AG04450 (cell line): ENCODE measurements at regions not wholly inside any gene's neighbourhood (a gene's known extent, or its start where the extent isn't known, plus 50 kb on each side); places are given as distances from the start of the nearest gene placed in this dataset.

Experiments used
- CTCF ChIA-PET: fragments of 300-600, 350-600 bp; formaldehyde crosslinking; extraction: SDS; loops from one replicate; lab custom pipeline; 2022; ENCODE audit warnings: antibody characterized with exemption, inconsistent platforms; lab: Charles Lee
- POLR2A ChIA-PET: fragments of 350-600 bp; formaldehyde crosslinking; extraction: SDS; loops from one replicate; lab custom pipeline; 2021; ENCODE audit warnings: antibody characterized with exemption, inconsistent platforms; lab: Yijun Ruan, JAX
- DNase-seq: peaks from one replicate; pipeline ENCODE4 v3.0.0-alpha.2; 2011; ENCODE audit warnings: low read depth, low spot score
- H3K27ac ChIP-seq: one replicate; pipeline ENCODE4 v1.5.1; 2012; ENCODE audit warnings: low read depth, low read length, control low read depth
- H3K27me3 ChIP-seq: one replicate; pipeline ENCODE4 v1.6.0; 2012; ENCODE audit warnings: low read length; ENCODE audit not compliant: control insufficient read depth, insufficient read depth
- H3K4me3 ChIP-seq: 2 replicates; pipeline ENCODE4 v1.5.1; 2011; ENCODE audit warnings: mild to moderate bottlenecking, low read depth, low read length, control low read depth
- H3K9me3 ChIP-seq: 2 replicates; pipeline ENCODE4 v1.5.1; 2012; ENCODE audit warnings: low read length; ENCODE audit not compliant: control insufficient read depth, insufficient read depth
- CTCF ChIP-seq: IDR thresholded peaks from 2 replicates; pipeline ENCODE4 v1.5.1; 2011; ENCODE audit warnings: low read depth, low read length, control low read depth, inconsistent platforms

GRCh38 chr10:59087486-59087885, 89.0 kb upstream of the PHYHIPL start:
- ChIA-PET POLR2A (no interaction called here), CTCF (no interaction called here)
- DNase-seq = no peak
- Histone ChIP-seq H3K27me3 (no peaks in the 10 kb centered on the region), H3K27ac (no peak overlapping the region), H3K4me3 (no peak overlapping the region), H3K9me3 (no peaks in the 10 kb centered on the region)
- TF ChIP-seq CTCF = no peak

- POLR2A ChIA-PET = no interaction called here
- TF ChIP-seq CTCF = no peak
- CTCF ChIA-PET = no interaction called here
Measured at GRCh38 chr10:59088912-59089573, 87.4 kb upstream of the PHYHIPL start.

GRCh38 chr10:59090817-59091622, 85.4 kb upstream of the PHYHIPL start:
- ChIA-PET CTCF (interaction anchor here (1.6 kb wide), 1 partner anchor 89 kb away, joined by 4 read pairs; no protein-coding TSS in a partner anchor), POLR2A (no interaction called here)
- no peak overlapping the region for H3K27ac ChIP-seq
- no peak for DNase-seq
- H3K9me3 ChIP-seq = no peaks in the 10 kb centered on the region
- no peak for TF ChIP-seq CTCF
- H3K4me3 ChIP-seq = no peak overlapping the region
- no peaks in the 10 kb centered on the region for H3K27me3 ChIP-seq

More at GRCh38 chr10:59088912-59089573, 87.4 kb upstream of the PHYHIPL start:
- no peak overlapping the region for H3K27ac ChIP-seq
- no peak for DNase-seq
- no peaks in the 10 kb centered on the region for H3K27me3 ChIP-seq
- no peaks in the 10 kb centered on the region for H3K9me3 ChIP-seq
- no peak overlapping the region for H3K4me3 ChIP-seq

GRCh38 chr10:59093461-59093860, 83.0 kb upstream of the PHYHIPL start:
- DNase-seq = no peak
- H3K9me3 ChIP-seq = no peaks in the 10 kb centered on the region
- H3K4me3 ChIP-seq = no peak overlapping the region
- ChIA-PET POLR2A (no interaction called here), CTCF (interaction anchor here (1.0 kb wide), 1 partner anchor 141 kb away, joined by 3 read pairs; no protein-coding TSS in a partner anchor)
- no peaks in the 10 kb centered on the region for H3K27me3 ChIP-seq
- no peak overlapping the region for H3K27ac ChIP-seq
- no peak for TF ChIP-seq CTCF

GRCh38 chr10:59096631-59097030, 79.8 kb upstream of the PHYHIPL start:
- ChIA-PET POLR2A (no interaction called here), CTCF (no interaction called here)
- no peak for TF ChIP-seq CTCF
- no peak for DNase-seq
- Histone ChIP-seq H3K9me3 (no peaks in the 10 kb centered on the region), H3K27me3 (no peaks in the 10 kb centered on the region), H3K4me3 (no peak overlapping the region), H3K27ac (no peak overlapping the region)
